ENCODE measurements at regions not wholly inside any gene's neighbourhood (a gene's known extent, or its start where the extent isn't known, plus 50 kb on each side); places are given as distances from the start of the nearest gene placed in this dataset.

GRCh38 chr20:52518735-52519134 lies 327.2 kb upstream of the ZFP64 start:
- Histone ChIP-seq H3K4me1 (no peaks in the 10 kb centered on the region), H3K4me3 (no peak overlapping the region), H3K9me3 (replicated peaks) (peaks cover 3% of the 10 kb centered on the region; the same call in 1 of the 2 replicates), H3K36me3 (no peaks in the 10 kb centered on the region), H3K27ac (no peak overlapping the region), H3K27me3 (peaks cover 6% of the 10 kb centered on the region; the same call in 1 of the 2 replicates)
- DNase-seq: no peak

GRCh38 chr20:52515877-52516276 lies 324.3 kb upstream of the ZFP64 start:
- no peaks in the 10 kb centered on the region for H3K36me3 ChIP-seq
- H3K4me1 ChIP-seq: no peaks in the 10 kb centered on the region
- H3K27me3 ChIP-seq: peaks cover 11% of the 10 kb centered on the region
- no peak overlapping the region for H3K4me3 ChIP-seq
- no peak for DNase-seq
- no peak overlapping the region for H3K27ac ChIP-seq
- H3K9me3 ChIP-seq (replicated peaks): peaks cover 3% of the 10 kb centered on the region; the same call in 1 of the 2 replicates

DNA sequence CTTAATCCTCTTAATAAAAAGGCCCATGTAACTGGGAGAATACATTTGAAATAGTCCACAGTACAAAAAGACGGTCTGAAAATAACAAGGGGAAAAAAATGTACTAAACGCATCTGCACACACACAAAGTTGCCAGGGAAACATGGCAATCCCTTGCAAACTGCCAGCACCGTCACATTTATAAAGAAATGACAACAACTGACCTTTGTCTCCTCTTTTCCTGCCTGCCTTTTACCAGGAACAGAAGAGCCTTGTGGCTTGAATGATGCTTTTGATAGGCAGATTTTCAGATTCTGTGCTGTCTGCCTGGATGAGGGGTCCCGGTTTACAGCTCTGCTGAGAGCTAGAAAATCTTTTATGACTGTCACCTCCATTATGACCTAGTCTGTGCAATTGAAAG lies 308.6 kb upstream of the ZFP64 start:
- Histone ChIP-seq H3K27me3 (peaks cover 12% of the 10 kb centered on the region; the same call in 1 of the 2 replicates), H3K27ac (no peak overlapping the region), H3K4me1 (no peaks in the 10 kb centered on the region), H3K9me3 (replicated peaks) (no peaks in the 10 kb centered on the region), H3K4me3 (no peak overlapping the region), H3K36me3 (no peaks in the 10 kb centered on the region)
- DNase-seq: no peak

DNA sequence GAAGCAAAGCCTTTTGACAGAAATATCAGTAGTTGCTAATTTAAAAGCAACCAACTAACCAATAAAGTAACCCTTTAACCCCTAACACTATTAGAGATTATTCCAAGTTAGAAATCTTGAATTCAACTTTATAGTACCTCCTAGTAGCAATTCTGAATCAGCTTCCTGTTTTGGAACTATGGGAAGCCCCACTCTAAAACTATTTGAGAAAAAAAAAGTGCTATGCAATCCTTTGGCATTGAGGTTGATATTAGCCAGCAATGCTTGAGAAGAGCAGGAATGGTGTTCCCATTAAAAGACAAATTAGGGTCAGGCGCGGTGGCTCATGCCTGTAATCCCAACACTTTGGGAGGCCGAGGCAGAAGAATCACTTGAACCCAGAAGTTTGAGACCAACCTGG lies 306.2 kb upstream of the ZFP64 start:
- Histone ChIP-seq H3K36me3 (no peaks in the 10 kb centered on the region), H3K9me3 (replicated peaks) (no peaks in the 10 kb centered on the region), H3K4me3 (no peak overlapping the region), H3K27ac (no peak overlapping the region), H3K27me3 (peaks cover 14% of the 10 kb centered on the region; the same call in 1 of the 2 replicates), H3K4me1 (no peaks in the 10 kb centered on the region)
- DNase-seq: no peak

DNA sequence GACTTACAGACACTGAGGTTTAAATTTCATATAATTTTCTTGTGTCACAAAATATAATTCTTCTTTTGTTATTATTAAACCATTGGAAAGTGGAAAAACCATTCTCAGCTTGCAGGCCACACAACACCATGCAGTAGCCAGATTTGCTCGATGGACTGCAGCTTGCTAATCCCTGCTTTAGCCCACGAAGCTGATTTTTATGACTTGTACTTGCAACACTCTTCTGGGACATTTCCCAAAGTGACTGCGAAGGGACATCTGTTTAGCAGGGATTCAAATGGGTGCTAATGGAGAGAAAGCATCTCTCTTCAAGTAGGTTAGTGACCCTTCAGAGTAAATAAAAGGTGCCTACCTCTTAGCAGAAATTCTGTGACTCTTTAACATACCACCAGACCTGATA lies 304.6 kb upstream of the ZFP64 start:
- Histone ChIP-seq H3K27ac (no peak overlapping the region), H3K9me3 (replicated peaks) (no peaks in the 10 kb centered on the region), H3K27me3 (peaks cover 14% of the 10 kb centered on the region; the same call in 1 of the 2 replicates), H3K4me1 (no peaks in the 10 kb centered on the region), H3K36me3 (no peaks in the 10 kb centered on the region), H3K4me3 (no peak overlapping the region)
- DNase-seq: no peak

GRCh38 chr20:52494244-52494643 lies 302.7 kb upstream of the ZFP64 start:
- no peaks in the 10 kb centered on the region for H3K36me3 ChIP-seq
- H3K4me3 ChIP-seq: no peak overlapping the region
- H3K9me3 ChIP-seq (replicated peaks): no peaks in the 10 kb centered on the region
- no peaks in the 10 kb centered on the region for H3K4me1 ChIP-seq
- no peak overlapping the region for H3K27ac ChIP-seq
- DNase-seq: no peak
- peaks cover 6% of the 10 kb centered on the region; the same call in 1 of the 2 replicates for H3K27me3 ChIP-seq

DNA sequence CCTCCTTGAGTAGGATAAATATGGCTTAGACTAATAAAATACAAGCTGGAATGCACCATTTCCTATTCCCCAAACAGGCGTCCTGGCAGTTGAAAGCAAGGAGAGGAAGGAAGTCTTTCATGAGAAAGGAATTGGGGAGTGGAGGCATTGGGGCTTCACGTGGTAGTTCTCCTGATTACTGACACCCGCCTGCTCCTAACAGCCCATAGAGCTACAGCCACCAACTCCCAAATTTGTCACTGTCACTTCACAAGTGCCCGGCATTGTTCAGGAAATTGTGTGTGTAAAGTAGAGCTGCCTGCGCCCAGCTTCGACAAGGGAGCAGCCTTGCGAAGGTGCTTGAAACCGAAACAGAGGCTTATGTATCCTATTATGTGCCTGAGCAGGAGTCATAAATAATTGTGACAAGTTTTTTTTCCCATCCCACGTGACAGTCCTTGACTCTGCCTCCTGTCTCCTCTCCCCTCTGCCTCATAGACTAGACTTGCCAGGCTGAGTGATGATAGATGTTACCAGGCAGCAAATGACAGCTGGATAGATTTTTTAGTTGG lies 301.7 kb upstream of the ZFP64 start:
- DNase-seq: no peak
- Histone ChIP-seq H3K9me3 (replicated peaks) (no peaks in the 10 kb centered on the region), H3K36me3 (no peaks in the 10 kb centered on the region), H3K27ac (no peak overlapping the region), H3K4me3 (no peak overlapping the region), H3K27me3 (peaks cover 6% of the 10 kb centered on the region; the same call in 1 of the 2 replicates), H3K4me1 (no peaks in the 10 kb centered on the region)

GRCh38 chr20:52490711-52491430 lies 299.3 kb upstream of the ZFP64 start:
- H3K27ac ChIP-seq: no peak overlapping the region
- H3K9me3 ChIP-seq (replicated peaks): no peaks in the 10 kb centered on the region
- no peak overlapping the region for H3K4me3 ChIP-seq
- no peak for DNase-seq
- peaks cover 10% of the 10 kb centered on the region; the same call in 1 of the 2 replicates for H3K27me3 ChIP-seq
- no peaks in the 10 kb centered on the region for H3K36me3 ChIP-seq
- no peaks in the 10 kb centered on the region for H3K4me1 ChIP-seq

GRCh38 chr20:52484438-52484837 lies 292.9 kb upstream of the ZFP64 start:
- no peak overlapping the region for H3K27ac ChIP-seq
- peak in 1 of 2 experiments; percentile 6 for DNase-seq
- H3K36me3 ChIP-seq: no peaks in the 10 kb centered on the region

DNA sequence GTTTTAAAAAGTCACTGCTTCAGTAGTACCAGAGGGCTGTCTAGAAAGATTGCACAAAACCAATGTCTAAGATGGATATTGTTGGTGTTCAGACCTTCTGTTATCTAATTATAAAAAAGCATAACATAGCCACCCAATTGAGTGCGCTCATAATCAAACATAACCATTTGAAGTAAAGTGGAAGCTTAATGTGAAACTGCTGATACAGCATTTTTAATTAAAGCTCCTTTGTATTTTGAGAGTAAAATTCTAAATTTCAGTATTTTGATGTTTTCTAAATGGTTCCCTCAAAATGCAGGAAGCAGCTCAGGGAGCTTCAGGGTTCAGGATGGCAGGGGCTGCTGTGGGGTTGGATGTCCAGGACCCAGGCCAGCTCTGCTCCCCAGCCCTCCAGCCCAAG lies 291.8 kb upstream of the ZFP64 start:
- Histone ChIP-seq H3K27me3 (peaks cover 3% of the 10 kb centered on the region; the same call in 1 of the 2 replicates), H3K9me3 (replicated peaks) (no peaks in the 10 kb centered on the region), H3K4me3 (no peak overlapping the region), H3K36me3 (no peaks in the 10 kb centered on the region), H3K27ac (no peak overlapping the region), H3K4me1 (no peaks in the 10 kb centered on the region)
- no peak for DNase-seq

More at GRCh38 chr20:52484438-52484837, 292.9 kb upstream of the ZFP64 start:
- H3K9me3 ChIP-seq (replicated peaks): no peaks in the 10 kb centered on the region
- peaks cover 3% of the 10 kb centered on the region; the same call in 1 of the 2 replicates for H3K27me3 ChIP-seq
- H3K4me1 ChIP-seq: no peaks in the 10 kb centered on the region
- no peak overlapping the region for H3K4me3 ChIP-seq

GRCh38 chr20:52482044-52482443 lies 290.5 kb upstream of the ZFP64 start:
- Histone ChIP-seq H3K27me3 (peaks cover 9% of the 10 kb centered on the region; the same call in 1 of the 2 replicates), H3K27ac (no peak overlapping the region), H3K36me3 (no peaks in the 10 kb centered on the region), H3K9me3 (replicated peaks) (no peaks in the 10 kb centered on the region), H3K4me3 (no peak overlapping the region), H3K4me1 (no peaks in the 10 kb centered on the region)
- DNase-seq: no peak

DNA sequence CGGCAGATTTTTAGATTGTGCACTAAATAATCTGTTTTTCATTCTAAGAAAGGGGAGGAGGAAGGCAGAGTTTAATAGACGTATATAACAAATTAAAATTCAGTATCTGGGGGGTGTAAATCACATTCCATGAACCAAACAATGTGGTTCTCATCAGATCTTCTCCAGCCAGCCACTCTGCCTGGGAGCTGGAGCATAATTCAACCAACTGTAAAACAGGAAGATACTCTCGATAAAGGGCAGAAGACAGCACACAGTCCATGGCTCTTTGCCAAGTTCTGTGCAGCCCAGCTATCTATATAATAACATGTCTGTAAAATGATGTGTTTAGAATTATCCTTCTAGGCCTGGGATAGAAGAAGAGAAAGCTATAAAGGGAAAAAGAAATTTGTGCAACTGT lies 289.9 kb upstream of the ZFP64 start:
- no peak overlapping the region for H3K4me3 ChIP-seq
- no peaks in the 10 kb centered on the region for H3K36me3 ChIP-seq
- DNase-seq: no peak
- H3K4me1 ChIP-seq: no peaks in the 10 kb centered on the region
- no peaks in the 10 kb centered on the region for H3K9me3 ChIP-seq (replicated peaks)
- no peak overlapping the region for H3K27ac ChIP-seq
- H3K27me3 ChIP-seq: peaks cover 13% of the 10 kb centered on the region; the same call in 1 of the 2 replicates

GRCh38 chr20:52476074-52476750 lies 284.6 kb upstream of the ZFP64 start:
- no peaks in the 10 kb centered on the region for H3K36me3 ChIP-seq
- H3K27me3 ChIP-seq: peaks cover 13% of the 10 kb centered on the region; the same call in 1 of the 2 replicates
- DNase-seq: no peak
- no peaks in the 10 kb centered on the region for H3K4me1 ChIP-seq
- no peaks in the 10 kb centered on the region for H3K9me3 ChIP-seq (replicated peaks)
- H3K4me3 ChIP-seq: no peak overlapping the region
- no peak overlapping the region for H3K27ac ChIP-seq

DNA sequence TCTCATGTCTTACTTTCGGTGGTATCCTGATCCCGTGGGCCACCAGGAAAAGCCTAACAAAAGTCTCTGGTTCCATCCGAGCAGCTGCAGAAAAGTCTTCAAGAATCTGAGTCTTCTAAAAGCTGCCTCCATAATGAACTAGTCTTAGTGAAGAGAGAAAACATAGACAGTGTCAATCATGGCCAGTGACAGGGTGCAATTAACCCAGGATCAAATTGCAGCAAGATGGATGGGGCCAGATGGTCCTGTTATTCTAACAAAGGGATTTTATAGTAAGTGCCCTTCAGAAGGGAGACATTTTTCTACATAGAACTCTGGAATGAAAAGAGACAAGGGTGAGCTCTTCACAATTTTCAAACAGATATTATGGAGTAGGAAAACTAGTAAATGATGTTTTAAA lies 281.6 kb upstream of the ZFP64 start:
- no peak overlapping the region for H3K4me3 ChIP-seq
- no peak overlapping the region for H3K27ac ChIP-seq
- no peaks in the 10 kb centered on the region for H3K36me3 ChIP-seq
- H3K27me3 ChIP-seq: peaks cover 16% of the 10 kb centered on the region; the same call in 1 of the 2 replicates
- peak; percentile 9 to 35 for DNase-seq
- H3K4me1 ChIP-seq: no peaks in the 10 kb centered on the region
- no peaks in the 10 kb centered on the region for H3K9me3 ChIP-seq (replicated peaks)

DNA sequence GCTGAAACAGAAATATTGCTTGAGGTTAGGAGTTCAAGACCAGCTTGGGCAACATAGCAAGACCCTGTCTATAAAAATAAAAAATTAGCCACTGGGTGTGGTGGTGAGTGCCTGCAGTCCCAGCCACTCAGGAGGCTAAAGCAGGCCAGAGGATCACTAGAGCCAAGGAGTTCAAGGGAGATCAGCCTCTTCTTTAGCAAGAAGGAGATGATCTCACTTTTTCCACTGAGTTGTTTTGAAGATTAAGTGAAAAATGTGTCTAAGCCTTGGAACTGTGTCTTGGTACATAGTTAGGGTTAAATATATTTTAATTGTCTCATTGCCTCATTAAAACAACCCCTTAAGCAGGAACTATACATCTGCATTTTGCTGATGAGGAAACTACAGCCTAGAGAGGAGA lies 279.0 kb upstream of the ZFP64 start:
- Histone ChIP-seq H3K4me1 (no peaks in the 10 kb centered on the region), H3K27ac (no peak overlapping the region), H3K27me3 (0 out of 2 replicates have a peak, but pooled peaks cover 4% of the 10 kb centered on the region), H3K4me3 (no peak overlapping the region), H3K9me3 (replicated peaks) (no peaks in the 10 kb centered on the region), H3K36me3 (no peaks in the 10 kb centered on the region)
- no peak for DNase-seq
